ENCODE measurements at regions not wholly inside any gene's neighbourhood (a gene's known extent, or its start where the extent isn't known, plus 50 kb on each side); places are given as distances from the start of the nearest gene placed in this dataset.
A peak's percentile ranks its signal among the peaks of the same experiment; 100 is the strongest.
"Not testable (repeated sequence)": the region's sequence is repeated elsewhere in the genome, so short reads cannot be mapped to it uniquely, and the experiment has no call there.

DNA sequence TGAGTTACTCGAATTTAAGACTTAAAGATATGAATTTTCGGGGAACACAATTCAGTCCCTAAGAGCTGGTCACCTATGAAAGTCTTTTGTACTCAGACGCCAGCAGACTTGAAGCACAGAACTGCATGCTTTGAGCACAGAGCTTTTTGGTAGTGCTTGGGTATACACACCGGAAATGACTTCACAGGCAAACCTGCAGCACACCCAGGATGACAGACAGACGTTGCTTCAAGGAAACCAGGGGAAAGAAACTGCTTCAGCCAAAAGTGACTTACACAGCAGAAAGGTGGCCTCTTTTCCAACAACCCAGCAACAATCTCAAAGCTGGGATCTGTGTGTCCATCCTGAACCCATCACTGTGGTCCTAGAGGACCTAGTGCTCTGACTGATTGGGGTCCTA lies 975.1 kb downstream of the AACS start:
- no peaks in the 10 kb centered on the region for H3K27me3 ChIP-seq (replicated peaks; ENCODE audit: control insufficient read depth, insufficient read depth, low read length, poor library complexity, severe bottlenecking)
- no peak overlapping the region for H3K4me3 ChIP-seq (ENCODE audit: insufficient read depth, low read depth, low read length, poor library complexity, severe bottlenecking)
- no peaks in the 10 kb centered on the region for H3K4me1 ChIP-seq (ENCODE audit: control insufficient read depth, insufficient read depth, low read length, poor library complexity, severe bottlenecking)
- no peak for DNase-seq
- H3K27ac ChIP-seq (ENCODE audit: insufficient read depth, low read length, poor library complexity, severe bottlenecking) = no peak overlapping the region
- H3K36me3 ChIP-seq (ENCODE audit: control insufficient read depth, insufficient read depth, low read length) = no peaks in the 10 kb centered on the region
- H3K9me3 ChIP-seq (ENCODE audit: control insufficient read depth, low read length) = no peaks in the 10 kb centered on the region

DNA sequence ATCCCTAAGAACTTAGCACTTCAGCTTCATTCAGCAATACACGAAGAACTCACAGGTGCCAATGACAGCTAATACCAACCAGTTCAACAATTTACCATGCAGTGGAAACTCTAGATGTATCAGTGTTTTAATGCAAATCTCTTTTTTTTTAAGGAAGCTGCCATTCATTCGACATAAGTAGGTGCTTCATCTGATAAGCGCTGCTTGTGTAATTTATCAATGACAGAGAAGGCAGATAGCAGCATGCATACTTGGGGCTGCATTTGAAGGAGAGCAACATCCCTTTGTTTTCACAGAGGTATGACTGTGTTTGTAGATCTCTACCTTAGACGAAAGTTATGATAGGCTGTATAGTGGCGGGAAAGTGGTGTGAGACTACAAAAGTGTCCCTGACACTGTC lies 977.1 kb downstream of the AACS start:
- no peak for DNase-seq
- Histone ChIP-seq H3K9me3 (ENCODE audit: control insufficient read depth, low read length) (no peaks in the 10 kb centered on the region), H3K27ac (ENCODE audit: insufficient read depth, low read length, poor library complexity, severe bottlenecking) (no peak overlapping the region), H3K27me3 (replicated peaks; ENCODE audit: control insufficient read depth, insufficient read depth, low read length, poor library complexity, severe bottlenecking) (no peaks in the 10 kb centered on the region), H3K4me3 (ENCODE audit: insufficient read depth, low read depth, low read length, poor library complexity, severe bottlenecking) (no peak overlapping the region), H3K4me1 (ENCODE audit: control insufficient read depth, insufficient read depth, low read length, poor library complexity, severe bottlenecking) (no peaks in the 10 kb centered on the region), H3K36me3 (ENCODE audit: control insufficient read depth, insufficient read depth, low read length) (no peaks in the 10 kb centered on the region)

DNA sequence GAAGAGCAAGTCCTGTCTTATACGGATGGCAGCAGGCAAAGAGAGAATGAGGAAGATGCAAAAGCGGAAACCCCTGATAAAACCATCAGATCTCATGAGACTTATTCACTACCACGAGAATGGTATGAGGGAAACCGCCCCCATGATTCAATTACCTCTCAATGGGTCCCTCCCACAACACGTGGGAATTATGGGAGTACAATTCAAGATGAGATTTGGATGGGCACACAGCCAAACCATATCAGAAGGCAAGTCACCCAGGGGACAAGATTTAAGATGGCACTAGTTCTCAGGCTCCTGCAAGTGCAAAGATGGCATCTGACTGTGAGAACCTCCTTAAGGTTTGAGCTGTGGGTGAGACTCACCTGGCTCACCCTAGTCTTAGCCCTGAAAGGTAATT lies 984.3 kb downstream of the AACS start:
- H3K36me3 ChIP-seq (ENCODE audit: control insufficient read depth, insufficient read depth, low read length) = not testable (repeated sequence)

DNA sequence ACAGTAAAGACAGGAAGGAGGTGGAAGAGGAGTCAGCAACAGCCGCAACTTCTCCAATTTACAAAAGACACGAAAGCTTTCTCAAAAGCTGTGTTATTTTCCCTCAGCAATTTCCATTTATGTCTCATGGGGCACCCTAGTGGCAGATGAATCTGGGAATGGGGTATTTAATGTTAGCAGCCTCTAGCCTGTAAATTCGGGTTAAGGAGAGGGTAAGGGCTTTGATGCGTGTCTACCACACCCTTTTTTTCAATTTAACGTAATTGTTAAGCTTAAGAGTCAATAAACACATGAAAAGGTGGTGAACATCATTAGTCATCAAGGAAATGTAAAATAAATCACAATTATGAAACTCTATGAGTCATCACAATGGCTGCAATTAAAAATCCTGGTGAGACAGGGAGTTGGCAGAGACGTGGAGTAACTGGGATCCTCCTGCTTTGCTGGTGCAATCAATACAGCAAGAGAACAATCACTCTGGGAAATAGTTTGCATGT lies 986.4 kb downstream of the AACS start:
- DNase-seq = no peak
- H3K27ac ChIP-seq (ENCODE audit: insufficient read depth, low read length, poor library complexity, severe bottlenecking) = no peak overlapping the region

More for the DNA sequence above, 984.3 kb downstream of the AACS start:
- not testable (repeated sequence) for H3K27me3 ChIP-seq (replicated peaks; ENCODE audit: control insufficient read depth, insufficient read depth, low read length, poor library complexity, severe bottlenecking); DNase-seq; H3K27ac ChIP-seq (ENCODE audit: insufficient read depth, low read length, poor library complexity, severe bottlenecking); H3K4me3 ChIP-seq (ENCODE audit: insufficient read depth, low read depth, low read length, poor library complexity, severe bottlenecking); H3K9me3 ChIP-seq (ENCODE audit: control insufficient read depth, low read length); H3K4me1 ChIP-seq (ENCODE audit: control insufficient read depth, insufficient read depth, low read length, poor library complexity, severe bottlenecking)

DNA sequence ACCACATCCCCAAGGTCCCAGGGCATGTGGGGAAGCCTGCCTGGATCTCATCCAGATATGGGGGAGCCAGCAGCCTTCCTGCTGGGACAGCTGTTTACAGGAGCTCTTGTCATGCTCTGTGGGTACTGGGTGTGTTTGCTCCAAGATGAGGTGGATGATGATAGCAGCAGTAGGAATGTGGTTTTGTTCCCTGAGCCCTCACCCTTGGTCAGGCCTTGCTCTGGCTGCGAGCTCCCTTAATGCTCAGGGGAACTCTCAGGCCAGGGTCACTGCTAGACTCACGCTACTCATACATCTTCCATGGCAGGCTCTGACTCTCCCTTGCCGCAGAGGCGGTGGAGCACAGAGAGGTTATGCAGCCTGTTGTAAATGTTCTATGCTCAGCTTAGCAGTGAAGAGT lies 990.3 kb downstream of the AACS start:
- DNase-seq = no peak
- Histone ChIP-seq H3K9me3 (ENCODE audit: control insufficient read depth, low read length) (no peaks in the 10 kb centered on the region), H3K27me3 (replicated peaks; ENCODE audit: control insufficient read depth, insufficient read depth, low read length, poor library complexity, severe bottlenecking) (no peaks in the 10 kb centered on the region), H3K4me3 (ENCODE audit: insufficient read depth, low read depth, low read length, poor library complexity, severe bottlenecking) (no peak overlapping the region), H3K4me1 (ENCODE audit: control insufficient read depth, insufficient read depth, low read length, poor library complexity, severe bottlenecking) (no peaks in the 10 kb centered on the region), H3K27ac (ENCODE audit: insufficient read depth, low read length, poor library complexity, severe bottlenecking) (no peak overlapping the region), H3K36me3 (ENCODE audit: control insufficient read depth, insufficient read depth, low read length) (no peaks in the 10 kb centered on the region)

More for the DNA sequence above, 986.4 kb downstream of the AACS start:
- Histone ChIP-seq H3K27me3 (replicated peaks; ENCODE audit: control insufficient read depth, insufficient read depth, low read length, poor library complexity, severe bottlenecking) (no peaks in the 10 kb centered on the region), H3K36me3 (ENCODE audit: control insufficient read depth, insufficient read depth, low read length) (no peaks in the 10 kb centered on the region), H3K4me3 (ENCODE audit: insufficient read depth, low read depth, low read length, poor library complexity, severe bottlenecking) (no peak overlapping the region), H3K4me1 (ENCODE audit: control insufficient read depth, insufficient read depth, low read length, poor library complexity, severe bottlenecking) (no peaks in the 10 kb centered on the region), H3K9me3 (ENCODE audit: control insufficient read depth, low read length) (no peaks in the 10 kb centered on the region)

DNA sequence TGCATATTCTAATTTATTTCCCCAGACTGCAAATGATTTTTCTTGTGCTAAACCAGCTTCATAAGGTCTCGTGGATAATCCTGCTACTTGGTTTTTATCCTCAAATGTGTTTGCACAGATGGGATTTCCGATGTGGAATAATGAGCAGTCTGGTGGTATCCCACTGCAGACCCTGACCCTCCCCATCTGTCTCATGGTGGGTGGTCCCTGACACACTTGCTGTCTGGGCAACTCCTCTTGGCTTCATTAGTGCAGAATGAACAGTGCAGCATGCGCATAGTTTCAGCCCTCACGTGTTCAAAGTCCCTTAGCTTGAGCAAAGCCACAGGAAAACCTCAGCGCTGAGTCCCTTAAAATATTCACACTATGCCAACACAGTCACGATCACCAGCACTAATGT lies 996.5 kb downstream of the AACS start:
- no peak for DNase-seq
- no peak overlapping the region for H3K4me3 ChIP-seq (ENCODE audit: insufficient read depth, low read depth, low read length, poor library complexity, severe bottlenecking)
- no peaks in the 10 kb centered on the region for H3K36me3 ChIP-seq (ENCODE audit: control insufficient read depth, insufficient read depth, low read length)
- H3K4me1 ChIP-seq (ENCODE audit: control insufficient read depth, insufficient read depth, low read length, poor library complexity, severe bottlenecking) = no peaks in the 10 kb centered on the region
- no peaks in the 10 kb centered on the region for H3K9me3 ChIP-seq (ENCODE audit: control insufficient read depth, low read length)
- H3K27me3 ChIP-seq (replicated peaks; ENCODE audit: control insufficient read depth, insufficient read depth, low read length, poor library complexity, severe bottlenecking) = no peaks in the 10 kb centered on the region
- H3K27ac ChIP-seq (ENCODE audit: insufficient read depth, low read length, poor library complexity, severe bottlenecking) = no peak overlapping the region

DNA sequence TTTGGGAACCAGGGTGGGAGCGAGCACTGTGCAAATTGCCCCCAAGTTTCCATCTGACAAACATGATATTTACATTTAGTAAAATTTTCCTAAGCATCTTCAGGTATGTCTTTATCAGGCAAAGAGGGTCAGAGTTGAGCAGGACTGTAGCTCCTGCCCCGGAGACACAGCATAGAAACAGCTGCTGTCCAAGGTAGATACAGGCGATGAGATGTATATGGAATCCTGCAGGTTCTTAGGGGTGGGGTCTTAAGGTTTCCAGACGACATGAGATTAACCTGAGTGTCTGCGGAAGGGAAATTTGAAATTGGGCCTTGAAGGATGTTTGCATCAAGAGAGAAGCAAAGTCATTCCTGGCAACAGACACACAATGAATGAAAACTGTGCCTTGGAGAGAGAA lies 998.8 kb downstream of the AACS start:
- no peak for DNase-seq
- no peaks in the 10 kb centered on the region for H3K4me1 ChIP-seq (ENCODE audit: control insufficient read depth, insufficient read depth, low read length, poor library complexity, severe bottlenecking)

DNA sequence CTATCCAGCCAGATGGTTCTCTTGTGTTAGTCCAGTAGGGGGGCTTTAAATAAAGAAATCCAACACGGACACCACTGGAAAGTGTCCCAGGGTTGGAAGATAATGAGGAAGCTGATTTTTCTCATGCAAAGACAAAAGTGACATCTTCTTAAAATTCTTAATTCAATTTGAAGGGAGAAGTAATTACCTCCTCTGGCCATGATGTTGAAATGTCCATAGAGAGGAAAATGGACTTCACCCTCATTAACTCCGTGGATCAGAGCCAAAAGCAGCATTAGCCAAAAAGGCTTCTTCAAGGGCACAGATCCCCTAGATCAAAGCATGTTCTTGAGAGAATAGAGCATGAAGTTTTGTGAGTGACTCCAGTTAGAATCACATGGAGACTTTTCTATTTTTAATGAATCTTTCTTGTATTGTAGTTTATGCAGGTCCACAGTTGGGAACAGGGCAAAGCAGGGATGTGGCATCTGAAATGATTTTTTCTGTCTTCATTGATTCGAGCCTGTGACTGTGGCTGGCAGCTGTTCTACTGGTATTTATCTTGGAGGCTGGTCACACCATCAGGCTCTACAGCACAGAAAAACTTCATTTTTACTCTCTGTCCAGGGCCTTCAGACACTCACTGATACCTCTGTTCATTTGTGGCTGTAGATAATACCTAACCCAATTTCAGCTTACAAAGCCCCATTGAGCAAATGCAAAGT lies 1002.5 kb downstream of the AACS start:
- H3K9me3 ChIP-seq (ENCODE audit: control insufficient read depth, low read length) = peaks cover 4% of the 10 kb centered on the region
- H3K27ac ChIP-seq (ENCODE audit: insufficient read depth, low read length, poor library complexity, severe bottlenecking) = no peak overlapping the region

More for the DNA sequence above, 998.8 kb downstream of the AACS start:
- H3K27ac ChIP-seq (ENCODE audit: insufficient read depth, low read length, poor library complexity, severe bottlenecking) = no peak overlapping the region
- no peak overlapping the region for H3K4me3 ChIP-seq (ENCODE audit: insufficient read depth, low read depth, low read length, poor library complexity, severe bottlenecking)
- no peaks in the 10 kb centered on the region for H3K27me3 ChIP-seq (replicated peaks; ENCODE audit: control insufficient read depth, insufficient read depth, low read length, poor library complexity, severe bottlenecking)
- H3K36me3 ChIP-seq (ENCODE audit: control insufficient read depth, insufficient read depth, low read length) = no peaks in the 10 kb centered on the region
- no peaks in the 10 kb centered on the region for H3K9me3 ChIP-seq (ENCODE audit: control insufficient read depth, low read length)

DNA sequence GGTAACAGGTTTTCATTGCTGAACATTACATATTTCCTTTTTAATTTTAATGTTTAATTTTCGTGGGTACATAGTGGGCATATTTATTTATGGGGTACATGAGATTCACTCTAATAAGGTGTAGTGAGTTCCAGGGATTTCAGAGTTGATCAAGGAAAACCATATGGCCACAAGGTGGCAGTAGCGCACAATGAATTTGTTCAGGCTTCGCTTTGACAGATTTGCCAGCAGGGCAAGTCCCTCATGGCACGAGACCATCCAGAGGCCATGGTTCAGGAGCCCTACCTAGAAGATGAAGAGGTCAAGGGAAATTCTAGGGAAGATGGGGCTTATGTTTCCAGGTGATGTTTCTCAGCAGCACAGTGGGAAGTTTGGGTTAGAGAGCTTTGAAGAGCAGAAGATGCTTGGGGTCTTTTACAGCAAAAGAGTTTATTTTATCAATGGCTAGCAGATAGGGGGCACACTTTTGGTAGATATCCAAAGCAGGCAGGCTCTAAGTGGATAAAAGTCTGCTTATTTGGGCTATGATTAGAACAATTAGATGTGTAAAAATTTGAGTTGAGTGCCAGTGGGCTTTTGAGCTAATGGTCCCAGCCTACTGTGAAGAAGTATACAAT lies 1004.4 kb downstream of the AACS start:
- peaks cover 4% of the 10 kb centered on the region for H3K9me3 ChIP-seq (ENCODE audit: control insufficient read depth, low read length)

More for the DNA sequence above, 1002.5 kb downstream of the AACS start:
- Histone ChIP-seq H3K4me1 (ENCODE audit: control insufficient read depth, insufficient read depth, low read length, poor library complexity, severe bottlenecking) (no peaks in the 10 kb centered on the region), H3K4me3 (ENCODE audit: insufficient read depth, low read depth, low read length, poor library complexity, severe bottlenecking) (no peak overlapping the region), H3K36me3 (ENCODE audit: control insufficient read depth, insufficient read depth, low read length) (no peaks in the 10 kb centered on the region), H3K27me3 (replicated peaks; ENCODE audit: control insufficient read depth, insufficient read depth, low read length, poor library complexity, severe bottlenecking) (no peaks in the 10 kb centered on the region)
- DNase-seq = no peak

DNA sequence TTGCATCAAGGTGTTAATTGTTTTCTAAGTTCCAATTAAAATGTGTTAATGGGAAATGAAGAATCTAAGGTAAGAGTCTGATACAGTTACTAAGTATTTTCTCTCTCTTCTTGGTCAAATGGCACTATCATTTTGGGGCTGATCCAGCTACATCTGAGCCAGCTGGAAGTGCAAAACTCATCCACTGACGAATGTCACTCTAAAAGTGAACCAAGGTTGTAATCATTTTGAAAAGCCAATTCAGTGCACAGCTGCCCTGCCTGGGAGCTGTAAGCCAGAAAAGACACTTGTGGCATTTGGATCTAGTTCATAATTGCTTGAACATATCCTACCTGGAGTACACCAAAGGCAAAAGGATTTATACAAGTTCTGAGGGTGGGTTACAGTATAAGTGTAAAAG lies 1011.3 kb downstream of the AACS start:
- Histone ChIP-seq H3K27ac (ENCODE audit: insufficient read depth, low read length, poor library complexity, severe bottlenecking) (no peak overlapping the region), H3K27me3 (replicated peaks; ENCODE audit: control insufficient read depth, insufficient read depth, low read length, poor library complexity, severe bottlenecking) (no peaks in the 10 kb centered on the region), H3K4me3 (ENCODE audit: insufficient read depth, low read depth, low read length, poor library complexity, severe bottlenecking) (no peak overlapping the region), H3K9me3 (ENCODE audit: control insufficient read depth, low read length) (no peaks in the 10 kb centered on the region), H3K36me3 (ENCODE audit: control insufficient read depth, insufficient read depth, low read length) (no peaks in the 10 kb centered on the region), H3K4me1 (ENCODE audit: control insufficient read depth, insufficient read depth, low read length, poor library complexity, severe bottlenecking) (no peaks in the 10 kb centered on the region)
- no peak for DNase-seq

More for the DNA sequence above, 1004.4 kb downstream of the AACS start:
- no peak overlapping the region for H3K4me3 ChIP-seq (ENCODE audit: insufficient read depth, low read depth, low read length, poor library complexity, severe bottlenecking)
- no peaks in the 10 kb centered on the region for H3K36me3 ChIP-seq (ENCODE audit: control insufficient read depth, insufficient read depth, low read length)
- H3K27me3 ChIP-seq (replicated peaks; ENCODE audit: control insufficient read depth, insufficient read depth, low read length, poor library complexity, severe bottlenecking) = no peaks in the 10 kb centered on the region
- no peak overlapping the region for H3K27ac ChIP-seq (ENCODE audit: insufficient read depth, low read length, poor library complexity, severe bottlenecking)
- H3K4me1 ChIP-seq (ENCODE audit: control insufficient read depth, insufficient read depth, low read length, poor library complexity, severe bottlenecking) = no peaks in the 10 kb centered on the region
- peak in 1 of 3 donors; percentile 5 for DNase-seq

Measured in effector memory CD4-positive, alpha-beta T cell (primary cell).